SU-DHL-6 (cell line): ENCODE measurements at regions not wholly inside any gene's neighbourhood (a gene's known extent, or its start where the extent isn't known, plus 50 kb on each side); places are given as distances from the start of the nearest gene placed in this dataset.

Experiments used
- H2AFZ ChIP-seq: fragments of 200-600 bp; sonication (generic); 2 replicates; pipeline ENCODE4 v1.6.1; 2014; ENCODE audit warnings: low read depth, mild to moderate bottlenecking, moderate library complexity, mixed read lengths, antibody characterized with exemption, low read length; ENCODE audit not compliant: severe bottlenecking
- H3F3A ChIP-seq: fragments of 200-600 bp; shearing (Covaris generic); 2 replicates; pipeline ENCODE4 v1.6.0; 2016; ENCODE audit warnings: antibody characterized with exemption, mild to moderate bottlenecking; ENCODE audit not compliant: insufficient read depth
- H3K27ac ChIP-seq: fragments of 200-600 bp; sonication (generic); 2 replicates; pipeline ENCODE4 v1.5.1; 2016; ENCODE audit warnings: low read depth, mild to moderate bottlenecking, low read length, moderate library complexity, mixed read lengths
- H3K27me3 ChIP-seq: fragments of 200-600 bp; sonication (generic), shearing (Covaris generic); 2 replicates; pipeline ENCODE4 v1.6.0; 2014; ENCODE audit warnings: mild to moderate bottlenecking, low read length
- H3K36me3 ChIP-seq: fragments of 200-600 bp; sonication (generic); 2 replicates; pipeline ENCODE4 v1.6.1; 2014; ENCODE audit warnings: mild to moderate bottlenecking, low read length, mixed read lengths
- H3K4me2 ChIP-seq: fragments of 300-600, 200-600 bp; shearing (Covaris generic), sonication (generic); 2 replicates; pipeline ENCODE4 v1.6.0; 2014; ENCODE audit warnings: low read length, low read depth, mild to moderate bottlenecking; ENCODE audit not compliant: poor library complexity, severe bottlenecking
- H3K4me3 ChIP-seq: fragments of 200-600 bp; sonication (generic); 2 replicates; pipeline ENCODE4 v1.5.1; 2014; ENCODE audit warnings: antibody characterized with exemption, low read length, mild to moderate bottlenecking, mixed read lengths; ENCODE audit not compliant: insufficient read depth, poor library complexity, severe bottlenecking
- H3K79me2 ChIP-seq: fragments of 200-600 bp; sonication (generic); 2 replicates; pipeline ENCODE4 v1.6.1; 2014; ENCODE audit warnings: mild to moderate bottlenecking, low read length, moderate library complexity; ENCODE audit not compliant: insufficient read depth
- H3K9ac ChIP-seq: fragments of 200-600 bp; sonication (generic); 2 replicates; pipeline ENCODE4 v1.7.0; 2014; ENCODE audit warnings: mild to moderate bottlenecking, low read length
- H3K9me2 ChIP-seq: fragments of 200-600 bp; sonication (generic); replicated peaks from 2 replicates; pipeline ENCODE4 v1.6.1; 2014; ENCODE audit warnings: low read length; ENCODE audit not compliant: insufficient read depth
- H3K9me3 ChIP-seq: fragments of 200-600 bp; sonication (generic); 2 replicates; pipeline ENCODE4 v1.6.1; 2014; ENCODE audit warnings: low read length, mixed read lengths; ENCODE audit not compliant: insufficient read depth
- H4K20me1 ChIP-seq: fragments of 200-600 bp; sonication (generic); 2 replicates; pipeline ENCODE4 v1.6.1; 2014; ENCODE audit warnings: low read depth, mild to moderate bottlenecking, antibody characterized with exemption, low read length, moderate library complexity, mixed read lengths
- EZH2phosphoT487 ChIP-seq: fragments of 200-600 bp; sonication (generic), shearing (Covaris generic); conservative IDR thresholded peaks from 2 replicates; pipeline ENCODE4 v1.6.1; 2018; ENCODE audit warnings: mild to moderate bottlenecking, antibody characterized with exemption, low read length, moderate library complexity, mixed read lengths
- TF ChIP-seq, protein P1 (sequence below): fragments of 200-600 bp; sonication (generic); IDR thresholded peaks from one replicate; pipeline ENCODE4 v1.5.1; 2017; ENCODE audit warnings: antibody characterized with exemption, mild to moderate bottlenecking, low read length, moderate library complexity; ENCODE audit not compliant: insufficient read depth, poor library complexity, severe bottlenecking

DNA sequence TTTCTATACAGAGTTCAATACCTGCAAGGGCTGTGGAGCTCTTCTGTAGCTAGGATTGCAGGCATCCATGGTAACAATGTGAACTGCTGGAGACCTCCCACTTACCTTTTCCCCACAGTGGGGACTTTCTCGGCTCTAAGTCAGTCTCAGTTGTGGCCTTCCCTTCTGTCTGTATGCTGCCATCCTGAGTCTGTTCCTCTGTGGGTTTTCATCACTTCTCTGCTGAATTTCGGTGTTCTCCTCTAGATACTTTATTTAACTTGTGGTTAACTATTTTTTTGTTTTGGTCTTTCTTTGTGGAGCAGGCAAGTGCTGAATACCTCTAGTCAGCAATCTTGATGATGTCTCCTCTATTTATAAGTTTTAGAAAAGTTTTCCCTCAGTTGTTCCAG, 647.2 kb upstream of the CDH2 start:
- peaks cover 8% of the 10 kb centered on the region; the same call in 1 of the 2 replicates for H3K9me3 ChIP-seq
- no peak overlapping the region for H3K4me2 ChIP-seq
- H3K9me2 ChIP-seq, result 0 out of 2 replicates have a peak, but pooled peaks cover 4% of the 10 kb centered on the region
- no peak overlapping the region for H2AFZ ChIP-seq
- no peaks in the 10 kb centered on the region for H3K79me2 ChIP-seq
- H3K4me3 ChIP-seq, result no peak overlapping the region
- TF ChIP-seq, protein P1, sequence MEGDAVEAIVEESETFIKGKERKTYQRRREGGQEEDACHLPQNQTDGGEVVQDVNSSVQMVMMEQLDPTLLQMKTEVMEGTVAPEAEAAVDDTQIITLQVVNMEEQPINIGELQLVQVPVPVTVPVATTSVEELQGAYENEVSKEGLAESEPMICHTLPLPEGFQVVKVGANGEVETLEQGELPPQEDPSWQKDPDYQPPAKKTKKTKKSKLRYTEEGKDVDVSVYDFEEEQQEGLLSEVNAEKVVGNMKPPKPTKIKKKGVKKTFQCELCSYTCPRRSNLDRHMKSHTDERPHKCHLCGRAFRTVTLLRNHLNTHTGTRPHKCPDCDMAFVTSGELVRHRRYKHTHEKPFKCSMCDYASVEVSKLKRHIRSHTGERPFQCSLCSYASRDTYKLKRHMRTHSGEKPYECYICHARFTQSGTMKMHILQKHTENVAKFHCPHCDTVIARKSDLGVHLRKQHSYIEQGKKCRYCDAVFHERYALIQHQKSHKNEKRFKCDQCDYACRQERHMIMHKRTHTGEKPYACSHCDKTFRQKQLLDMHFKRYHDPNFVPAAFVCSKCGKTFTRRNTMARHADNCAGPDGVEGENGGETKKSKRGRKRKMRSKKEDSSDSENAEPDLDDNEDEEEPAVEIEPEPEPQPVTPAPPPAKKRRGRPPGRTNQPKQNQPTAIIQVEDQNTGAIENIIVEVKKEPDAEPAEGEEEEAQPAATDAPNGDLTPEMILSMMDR, result no peak
- no peak for TF ChIP-seq EZH2phosphoT487
- H4K20me1 ChIP-seq, result no peaks in the 10 kb centered on the region
- H3K36me3 ChIP-seq, result no peaks in the 10 kb centered on the region
- no peak overlapping the region for H3K9ac ChIP-seq
- H3K27ac ChIP-seq, result no peak overlapping the region
- no peaks in the 10 kb centered on the region for H3K27me3 ChIP-seq
- H3F3A ChIP-seq, result no peaks in the 10 kb centered on the region

DNA sequence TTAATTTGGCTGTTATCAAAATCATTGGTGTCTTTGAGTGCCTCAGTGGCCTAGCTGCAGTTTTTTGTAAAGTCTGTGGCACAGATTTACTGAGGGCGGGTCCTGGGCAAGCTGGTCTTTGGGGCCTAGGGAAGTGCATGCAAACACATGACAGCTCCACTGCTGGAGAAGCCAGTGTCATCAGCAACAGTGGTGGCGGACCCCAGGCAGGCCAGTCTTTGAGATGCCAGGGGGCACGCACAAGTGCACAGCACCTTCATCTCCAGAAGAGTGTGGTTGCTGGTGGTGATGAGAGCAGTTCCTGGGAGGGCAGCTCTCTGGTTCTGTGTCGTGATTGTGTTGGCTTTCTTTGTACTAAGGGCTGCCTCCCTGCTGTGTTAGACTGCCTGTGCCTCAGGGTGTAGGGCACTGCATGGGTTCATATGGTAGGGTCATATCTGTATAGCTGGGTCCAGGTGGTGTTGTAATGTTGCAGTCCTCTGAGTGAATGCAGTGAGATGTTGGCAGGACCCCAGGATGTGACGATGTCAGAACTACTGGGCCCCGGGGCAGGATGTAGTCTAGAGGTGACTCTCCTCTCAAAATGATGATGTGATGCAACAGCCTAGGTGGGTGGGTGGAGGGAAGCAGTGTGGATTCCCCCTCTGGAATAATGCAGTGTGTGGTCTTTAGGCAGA, 646.7 kb upstream of the CDH2 start:
- no peak overlapping the region for H3K27ac ChIP-seq
- no peaks in the 10 kb centered on the region for H3F3A ChIP-seq

GRCh38 chr18:28820353-28820752, 643.4 kb upstream of the CDH2 start:
- Histone ChIP-seq H3K27me3 (no peaks in the 10 kb centered on the region), H3K4me2 (no peak overlapping the region), H2AFZ (no peak overlapping the region), H3K9me2 (no peaks in the 10 kb centered on the region), H3K79me2 (no peaks in the 10 kb centered on the region), H3K9ac (no peak overlapping the region), H3K4me3 (no peak overlapping the region), H4K20me1 (no peaks in the 10 kb centered on the region), H3K27ac (no peak overlapping the region), H3K36me3 (no peaks in the 10 kb centered on the region), H3K9me3 (0 out of 2 replicates have a peak, but pooled peaks cover 8% of the 10 kb centered on the region), H3F3A (no peaks in the 10 kb centered on the region)
- no peak for TF ChIP-seq EZH2phosphoT487
- TF ChIP-seq, protein P1, result no peak

More for the DNA sequence above, 646.7 kb upstream of the CDH2 start:
- no peak overlapping the region for H2AFZ ChIP-seq
- no peaks in the 10 kb centered on the region for H4K20me1 ChIP-seq
- H3K79me2 ChIP-seq, result no peaks in the 10 kb centered on the region
- no peaks in the 10 kb centered on the region for H3K27me3 ChIP-seq
- H3K9me2 ChIP-seq, result 0 out of 2 replicates have a peak, but pooled peaks cover 4% of the 10 kb centered on the region
- no peaks in the 10 kb centered on the region for H3K36me3 ChIP-seq
- H3K9ac ChIP-seq, result no peak overlapping the region
- peaks cover 8% of the 10 kb centered on the region; the same call in 1 of the 2 replicates for H3K9me3 ChIP-seq
- H3K4me2 ChIP-seq, result no peak overlapping the region
- TF ChIP-seq EZH2phosphoT487, result no peak
- TF ChIP-seq, protein P1, result no peak
- no peak overlapping the region for H3K4me3 ChIP-seq
